ENCODE measurements at regions not wholly inside any gene's neighbourhood (a gene's known extent, or its start where the extent isn't known, plus 50 kb on each side); places are given as distances from the start of the nearest gene placed in this dataset.

- no peak for DNase-seq (ENCODE audit: low read depth in 2 of 2)
These were observed 891.3 kb downstream of the SQOR start for GRCh38 chr15:46525984-46526725.

- DNase-seq (ENCODE audit: low read depth in 2 of 2): no peak
These were observed 891.9 kb downstream of the SQOR start for GRCh38 chr15:46526726-46527110.

- no peak for DNase-seq (ENCODE audit: low read depth in 2 of 2)
These were observed 908.8 kb downstream of the SQOR start for GRCh38 chr15:46543626-46544025.

- no peak for DNase-seq (ENCODE audit: low read depth in 2 of 2)
These were observed 914.2 kb downstream of the SQOR start for GRCh38 chr15:46548989-46549388.

- DNase-seq (ENCODE audit: low read depth in 2 of 2): no peak
These were observed 917.5 kb downstream of the SQOR start for GRCh38 chr15:46552316-46552715.

- DNase-seq (ENCODE audit: low read depth in 2 of 2): no peak
These were observed 920.7 kb downstream of the SQOR start for GRCh38 chr15:46555547-46555946.

GRCh38 chr15:46556010-46556409 lies 921.2 kb downstream of the SQOR start:
- DNase-seq (ENCODE audit: low read depth in 2 of 2): no peak

- no peak for DNase-seq (ENCODE audit: low read depth in 2 of 2)
These were observed 921.9 kb downstream of the SQOR start for GRCh38 chr15:46556559-46557379.

- DNase-seq (ENCODE audit: low read depth in 2 of 2): no peak
These were observed 933.1 kb downstream of the SQOR start for GRCh38 chr15:46567968-46568367.

GRCh38 chr15:46569781-46570180 lies 935.0 kb downstream of the SQOR start:
- DNase-seq (ENCODE audit: low read depth in 2 of 2): no peak

GRCh38 chr15:46576646-46577395 lies 942.0 kb downstream of the SQOR start:
- DNase-seq (ENCODE audit: low read depth in 2 of 2): no peak

GRCh38 chr15:46577767-46578166 lies 942.9 kb downstream of the SQOR start:
- no peak for DNase-seq (ENCODE audit: low read depth in 2 of 2)

GRCh38 chr15:46580487-46580886 lies 945.7 kb downstream of the SQOR start:
- DNase-seq (ENCODE audit: low read depth in 2 of 2): no peak

- DNase-seq (ENCODE audit: low read depth in 2 of 2): no peak
These were observed 946.1 kb downstream of the SQOR start for GRCh38 chr15:46580924-46581323.

GRCh38 chr15:46589088-46589487 lies 954.3 kb downstream of the SQOR start:
- no peak for DNase-seq (ENCODE audit: low read depth in 2 of 2)

GRCh38 chr15:46591462-46591861 lies 956.6 kb downstream of the SQOR start:
- no peak for DNase-seq (ENCODE audit: low read depth in 2 of 2)

- no peak for DNase-seq (ENCODE audit: low read depth in 2 of 2)
These were observed 960.2 kb downstream of the SQOR start for GRCh38 chr15:46595016-46595415.

GRCh38 chr15:46607077-46607476 lies 972.2 kb downstream of the SQOR start:
- no peak for DNase-seq (ENCODE audit: low read depth in 2 of 2)

GRCh38 chr15:46616033-46616432 lies 981.2 kb downstream of the SQOR start:
- DNase-seq (ENCODE audit: low read depth in 2 of 2): no peak

GRCh38 chr15:46617507-46617906 lies 982.7 kb downstream of the SQOR start:
- no peak for DNase-seq (ENCODE audit: low read depth in 2 of 2)

GRCh38 chr15:46618984-46619383 lies 984.2 kb downstream of the SQOR start:
- no peak for DNase-seq (ENCODE audit: low read depth in 2 of 2)

- DNase-seq (ENCODE audit: low read depth in 2 of 2): no peak
These were observed 985.7 kb downstream of the SQOR start for GRCh38 chr15:46620392-46621013.
